ENCODE measurements at regions not wholly inside any gene's neighbourhood (a gene's known extent, or its start where the extent isn't known, plus 50 kb on each side); places are given as distances from the start of the nearest gene placed in this dataset.
A peak's percentile ranks its signal among the peaks of the same experiment; 100 is the strongest.

- TF ChIP-seq, protein P1, sequence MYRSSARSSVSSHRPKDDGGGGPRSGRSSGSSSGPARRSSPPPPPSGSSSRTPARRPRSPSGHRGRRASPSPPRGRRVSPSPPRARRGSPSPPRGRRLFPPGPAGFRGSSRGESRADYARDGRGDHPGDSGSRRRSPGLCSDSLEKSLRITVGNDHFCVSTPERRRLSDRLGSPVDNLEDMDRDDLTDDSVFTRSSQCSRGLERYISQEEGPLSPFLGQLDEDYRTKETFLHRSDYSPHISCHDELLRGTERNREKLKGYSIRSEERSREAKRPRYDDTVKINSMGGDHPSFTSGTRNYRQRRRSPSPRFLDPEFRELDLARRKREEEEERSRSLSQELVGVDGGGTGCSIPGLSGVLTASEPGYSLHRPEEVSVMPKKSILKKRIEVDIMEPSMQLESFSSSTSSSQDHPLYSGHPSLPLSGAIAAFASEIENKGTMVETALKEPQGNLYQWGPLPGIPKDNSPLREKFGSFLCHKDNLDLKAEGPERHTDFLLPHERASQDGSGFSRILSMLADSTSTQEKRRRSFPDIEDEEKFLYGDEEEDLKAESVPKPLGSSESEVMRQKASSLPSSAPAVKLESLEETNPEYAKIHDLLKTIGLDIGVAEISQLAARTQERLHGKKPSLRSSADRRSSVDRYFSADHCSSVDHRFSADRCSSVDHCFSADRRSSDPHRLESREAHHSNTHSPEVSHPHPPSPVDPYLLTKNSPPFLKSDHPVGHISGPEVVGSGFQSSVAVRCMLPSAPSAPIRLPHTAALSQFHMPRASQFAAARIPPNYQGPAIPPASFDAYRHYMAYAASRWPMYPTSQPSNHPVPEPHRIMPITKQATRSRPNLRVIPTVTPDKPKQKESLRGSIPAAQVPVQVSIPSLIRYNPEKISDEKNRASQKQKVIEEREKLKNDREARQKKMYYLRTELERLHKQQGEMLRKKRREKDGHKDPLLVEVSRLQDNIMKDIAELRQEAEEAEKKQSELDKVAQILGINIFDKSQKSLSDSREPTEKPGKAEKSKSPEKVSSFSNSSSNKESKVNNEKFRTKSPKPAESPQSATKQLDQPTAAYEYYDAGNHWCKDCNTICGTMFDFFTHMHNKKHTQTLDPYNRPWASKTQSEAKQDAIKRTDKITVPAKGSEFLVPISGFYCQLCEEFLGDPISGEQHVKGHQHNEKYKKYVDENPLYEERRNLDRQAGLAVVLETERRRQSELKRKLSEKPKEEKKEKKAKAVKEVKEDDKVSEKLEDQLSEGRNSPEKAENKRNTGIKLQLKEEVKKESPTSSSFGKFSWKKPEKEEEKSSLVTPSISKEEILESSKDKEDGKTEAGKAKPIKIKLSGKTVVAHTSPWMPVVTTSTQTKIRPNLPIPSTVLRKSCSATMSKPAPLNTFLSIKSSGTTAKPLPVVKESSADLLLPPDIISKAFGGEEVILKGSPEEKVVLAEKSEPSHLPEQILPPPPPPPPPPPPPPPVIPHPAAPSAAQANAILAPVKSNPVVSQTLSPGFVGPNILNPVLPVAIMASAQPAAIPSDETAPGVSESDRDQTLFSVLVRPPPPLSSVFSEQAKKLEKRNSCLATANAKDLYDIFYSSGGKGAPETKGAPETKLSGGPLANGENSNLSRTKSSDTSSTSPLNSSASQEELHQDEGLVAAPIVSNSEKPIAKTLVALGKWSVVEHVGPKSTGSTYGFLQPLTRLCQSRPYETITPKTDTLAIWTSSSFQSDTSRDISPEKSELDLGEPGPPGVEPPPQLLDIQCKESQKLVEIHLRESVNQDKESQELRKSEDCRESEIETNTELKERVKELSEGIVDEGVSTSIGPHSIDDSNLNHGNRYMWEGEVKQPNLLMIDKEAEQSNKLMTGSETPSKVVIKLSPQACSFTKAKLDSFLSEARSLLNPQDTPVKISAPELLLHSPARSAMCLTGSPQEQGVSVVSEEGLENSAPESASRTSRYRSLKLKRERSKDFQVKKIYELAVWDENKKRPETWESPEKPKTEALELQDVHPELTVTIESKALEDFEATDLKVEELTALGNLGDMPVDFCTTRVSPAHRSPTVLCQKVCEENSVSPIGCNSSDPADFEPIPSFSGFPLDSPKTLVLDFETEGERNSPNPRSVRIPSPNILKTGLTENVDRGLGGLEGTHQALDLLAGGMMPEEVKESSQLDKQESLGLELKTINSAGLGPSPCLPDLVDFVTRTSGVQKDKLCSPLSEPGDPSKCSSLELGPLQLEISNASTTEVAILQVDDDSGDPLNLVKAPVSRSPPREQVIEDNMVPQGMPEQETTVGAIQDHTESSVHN (IDR thresholded peaks at IDR 0.05; ENCODE audit: borderline replicate concordance in 1 of 2, low read depth in 1 of 2) = no peak
- no peak for TF ChIP-seq CHD2 (IDR thresholded peaks at IDR 0.05; ENCODE audit: low read depth, low read length)
- TF ChIP-seq GATAD2A (IDR thresholded peaks at IDR 0.05) = no peak
- peak; percentile 40 for TF ChIP-seq RBM25 (IDR thresholded peaks at IDR 0.05; ENCODE audit: low read depth, low read length, severe bottlenecking)
- TF ChIP-seq, protein P2, sequence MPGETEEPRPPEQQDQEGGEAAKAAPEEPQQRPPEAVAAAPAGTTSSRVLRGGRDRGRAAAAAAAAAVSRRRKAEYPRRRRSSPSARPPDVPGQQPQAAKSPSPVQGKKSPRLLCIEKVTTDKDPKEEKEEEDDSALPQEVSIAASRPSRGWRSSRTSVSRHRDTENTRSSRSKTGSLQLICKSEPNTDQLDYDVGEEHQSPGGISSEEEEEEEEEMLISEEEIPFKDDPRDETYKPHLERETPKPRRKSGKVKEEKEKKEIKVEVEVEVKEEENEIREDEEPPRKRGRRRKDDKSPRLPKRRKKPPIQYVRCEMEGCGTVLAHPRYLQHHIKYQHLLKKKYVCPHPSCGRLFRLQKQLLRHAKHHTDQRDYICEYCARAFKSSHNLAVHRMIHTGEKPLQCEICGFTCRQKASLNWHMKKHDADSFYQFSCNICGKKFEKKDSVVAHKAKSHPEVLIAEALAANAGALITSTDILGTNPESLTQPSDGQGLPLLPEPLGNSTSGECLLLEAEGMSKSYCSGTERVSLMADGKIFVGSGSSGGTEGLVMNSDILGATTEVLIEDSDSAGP (CRISPR knock-in tag; IDR thresholded peaks at IDR 0.05) = no peak
- no peak for TF ChIP-seq SREBF2 (CRISPR knock-in tag; IDR thresholded peaks at IDR 0.05)
- no peak for TF ChIP-seq CREB3L1 (IDR thresholded peaks at IDR 0.05; ENCODE audit: borderline replicate concordance, low read depth)
- TF ChIP-seq OTX1 (CRISPR knock-in tag; IDR thresholded peaks at IDR 0.05) = no peak
- TF ChIP-seq UBTF (IDR thresholded peaks at IDR 0.05; ENCODE audit: borderline replicate concordance in 1 of 2, low read depth in 2 of 2, low read length in 2 of 2) = no peak
- TF ChIP-seq SAP30 (IDR thresholded peaks at IDR 0.05; ENCODE audit: borderline replicate concordance, insufficient read depth, low read depth, low read length, poor library complexity, severe bottlenecking) = no peak
- TF ChIP-seq CHCHD3 (CRISPR knock-in tag; IDR thresholded peaks at IDR 0.05) = no peak
- TF ChIP-seq MAFG (tag; conservative IDR thresholded peaks at IDR 0.05) = peak; percentile 88
These were observed 91.3 kb upstream of the ADAMTS2 start (continued) for GRCh38 chr5:179436321-179437122.

Data from K562 (cell line).